ENCODE measurements at regions not wholly inside any gene's neighbourhood (a gene's known extent, or its start where the extent isn't known, plus 50 kb on each side); places are given as distances from the start of the nearest gene placed in this dataset.

- Histone ChIP-seq H3K9ac (ENCODE audit: insufficient read depth in 1 of 2, low read depth in 2 of 2, low read length in 2 of 2) (no peak overlapping the region), H4K20me1 (replicated peaks; ENCODE audit: control insufficient read depth, insufficient read depth, low read length) (no peaks in the 10 kb centered on the region), H3K9me3 (replicated peaks; ENCODE audit: control insufficient read depth, insufficient read depth, low read depth, low read length) (no peaks in the 10 kb centered on the region), H3K4me1 (replicated peaks in 1 of 2; ENCODE audit: control insufficient read depth in 2 of 2, insufficient read depth in 2 of 2, low read length in 2 of 2) (no peaks in the 10 kb centered on the region), H3K27ac (ENCODE audit: extremely low read depth, low read depth, low read length) (no peak overlapping the region), H3K4me3 (no peak overlapping the region), H3K79me2 (ENCODE audit: control insufficient read depth, insufficient read depth, low read length) (no peaks in the 10 kb centered on the region), H3K4me2 (ENCODE audit: insufficient read depth, low read length) (no peak overlapping the region), H3K9me1 (ENCODE audit: control insufficient read depth, insufficient read depth, low read length) (no peaks in the 10 kb centered on the region), H3K36me3 (ENCODE audit: control insufficient read depth, insufficient read depth, low read length) (no peaks in the 10 kb centered on the region), H2AFZ (ENCODE audit: low read depth, low read length) (no peak overlapping the region), H3K27me3 (ENCODE audit: control insufficient read depth in 2 of 2, insufficient read depth in 2 of 2, low read length in 2 of 2) (no peaks in the 10 kb centered on the region)
- intact Hi-C loops (cut with micrococcal nuclease), result no loop called here
- ChIA-PET CTCF (ENCODE audit: low intra/inter-chr PET ratio) (no interaction called here), POLR2A (no interaction called here)
- no peak for FAIRE-seq
- BruUV-seq (replicated peaks), result no TSS peak
- WGBS (ENCODE audit: insufficient coverage, low coverage, missing lambda C conversion rate), result 0% methylated on average over 1 of the region's 1 CpG
- no peak for ATAC-seq
- in situ Hi-C loops (cut with MboI), result no loop called here
- TF ChIP-seq, protein P1, sequence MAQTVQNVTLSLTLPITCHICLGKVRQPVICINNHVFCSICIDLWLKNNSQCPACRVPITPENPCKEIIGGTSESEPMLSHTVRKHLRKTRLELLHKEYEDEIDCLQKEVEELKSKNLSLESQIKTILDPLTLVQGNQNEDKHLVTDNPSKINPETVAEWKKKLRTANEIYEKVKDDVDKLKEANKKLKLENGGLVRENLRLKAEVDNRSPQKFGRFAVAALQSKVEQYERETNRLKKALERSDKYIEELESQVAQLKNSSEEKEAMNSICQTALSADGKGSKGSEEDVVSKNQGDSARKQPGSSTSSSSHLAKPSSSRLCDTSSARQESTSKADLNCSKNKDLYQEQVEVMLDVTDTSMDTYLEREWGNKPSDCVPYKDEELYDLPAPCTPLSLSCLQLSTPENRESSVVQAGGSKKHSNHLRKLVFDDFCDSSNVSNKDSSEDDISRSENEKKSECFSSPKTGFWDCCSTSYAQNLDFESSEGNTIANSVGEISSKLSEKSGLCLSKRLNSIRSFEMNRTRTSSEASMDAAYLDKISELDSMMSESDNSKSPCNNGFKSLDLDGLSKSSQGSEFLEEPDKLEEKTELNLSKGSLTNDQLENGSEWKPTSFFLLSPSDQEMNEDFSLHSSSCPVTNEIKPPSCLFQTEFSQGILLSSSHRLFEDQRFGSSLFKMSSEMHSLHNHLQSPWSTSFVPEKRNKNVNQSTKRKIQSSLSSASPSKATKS (CRISPR knock-in tag; IDR thresholded peaks at IDR 0.05), result no peak
- TF ChIP-seq ZFX (CRISPR knock-in tag; IDR thresholded peaks at IDR 0.05), result no peak
- TF ChIP-seq TFAP4 (CRISPR knock-in tag; IDR thresholded peaks at IDR 0.05; ENCODE audit: borderline replicate concordance), result no peak
- TF ChIP-seq SP2 (IDR thresholded peaks at IDR 0.05; ENCODE audit: extremely low read depth, low read depth, low read length, poor library complexity, severe bottlenecking), result no peak
- TF ChIP-seq THRAP3 (IDR thresholded peaks at IDR 0.05; ENCODE audit: borderline replicate concordance), result no peak
- TF ChIP-seq HLTF (IDR thresholded peaks at IDR 0.05), result no peak
- no peak for TF ChIP-seq PTBP1 (IDR thresholded peaks at IDR 0.05; ENCODE audit: low read depth, low read length)
- no peak for TF ChIP-seq ZNF197 (CRISPR knock-in tag; IDR thresholded peaks at IDR 0.05; ENCODE audit: low read depth)
- TF ChIP-seq L3MBTL2 (IDR thresholded peaks at IDR 0.05), result no peak
- TF ChIP-seq DIDO1 (tag; IDR thresholded peaks at IDR 0.05; ENCODE audit: low read depth), result no peak
- no peak for TF ChIP-seq ZHX1 (conservative IDR thresholded peaks at IDR 0.05; ENCODE audit: low read length)
- DNase-seq (ENCODE audit: extremely low read depth in 1 of 4, low spot score in 3 of 4), result no peak
Observed at GRCh38 chr21:27043377-27043776, 76.5 kb upstream of the ADAMTS5 start.
